ENCODE measurements at regions not wholly inside any gene's neighbourhood (a gene's known extent, or its start where the extent isn't known, plus 50 kb on each side); places are given as distances from the start of the nearest gene placed in this dataset.

DNA sequence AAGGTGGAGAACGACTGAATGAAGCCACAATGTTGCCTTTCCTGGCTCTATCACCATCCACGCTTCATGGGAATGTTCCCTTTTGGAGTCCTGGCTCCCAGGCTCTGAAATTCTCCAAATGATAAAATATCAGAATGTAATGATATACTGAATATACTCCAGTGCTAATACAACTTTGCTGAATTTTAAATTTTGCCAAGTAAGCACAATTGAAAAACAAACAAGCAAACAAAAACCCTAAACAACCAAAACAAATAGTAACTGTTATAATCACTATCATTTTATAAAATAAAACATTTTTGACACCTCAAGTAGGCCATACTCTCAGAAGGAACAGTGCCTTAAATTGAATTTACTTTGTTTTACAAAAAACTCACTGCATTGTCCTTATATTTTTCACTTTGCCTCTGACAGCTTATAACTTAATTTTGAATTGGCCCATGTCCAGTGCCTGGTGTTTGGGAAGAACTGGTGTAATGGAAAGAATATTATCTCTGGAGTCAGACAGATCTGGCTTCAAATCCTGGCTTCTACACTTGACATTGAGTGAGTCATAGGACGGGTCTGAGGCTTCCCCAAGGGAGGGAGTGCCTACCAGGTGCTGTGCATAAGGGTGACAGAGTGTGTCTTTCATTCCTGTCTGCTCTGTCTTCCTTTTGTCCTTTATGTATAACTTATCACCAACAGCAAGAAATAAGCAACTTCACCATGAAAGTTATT lies 698.3 kb downstream of the EPM2A start:
- DNase-seq, result no peak

DNA sequence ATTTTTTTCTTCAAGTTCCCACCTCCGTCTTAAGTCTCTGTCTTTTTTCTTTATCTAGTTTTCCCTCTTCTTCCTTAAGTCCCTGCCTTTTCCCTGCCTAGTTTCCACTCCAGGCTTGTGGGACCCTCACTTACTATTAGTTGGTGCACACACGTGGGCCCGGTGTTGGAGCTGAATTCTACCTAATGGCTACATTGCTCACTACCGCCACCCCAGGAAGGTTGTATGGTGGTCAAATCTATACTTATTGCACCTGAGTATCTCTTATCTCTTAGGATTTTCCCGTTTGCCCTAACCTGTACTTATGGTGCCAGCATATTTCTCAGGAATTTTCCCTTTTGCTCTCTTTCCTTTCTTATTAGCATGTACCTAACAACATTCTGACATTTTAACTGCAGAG lies 692.8 kb downstream of the EPM2A start:
- DNase-seq, result no peak

DNA sequence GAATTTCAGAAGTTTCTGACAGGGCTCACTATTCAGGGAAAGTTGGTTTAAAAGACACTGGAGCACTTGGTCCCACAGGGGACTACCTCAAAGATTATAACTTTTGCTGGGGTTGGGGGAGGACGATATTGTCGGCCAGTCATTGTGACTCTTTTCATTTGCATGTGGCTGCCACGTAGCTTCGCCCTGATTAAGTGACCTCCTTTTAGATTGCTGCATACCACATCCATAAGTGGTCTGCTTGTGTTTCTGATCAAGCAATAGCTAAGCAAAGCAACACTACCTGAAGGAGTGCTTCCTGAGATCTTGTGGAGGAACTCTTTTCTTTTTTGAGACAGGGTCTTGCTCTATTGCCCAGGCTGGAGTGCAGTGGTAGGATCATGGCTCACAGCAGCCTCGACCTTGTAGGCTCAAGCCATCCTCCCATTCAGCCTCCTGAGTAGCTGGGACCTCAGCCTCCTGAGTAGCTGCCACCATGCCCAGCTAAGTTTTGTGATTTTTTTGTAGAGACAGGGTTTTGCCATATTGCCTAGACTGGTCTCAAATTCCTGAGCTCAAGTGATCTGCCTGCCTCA lies 691.3 kb downstream of the EPM2A start:
- DNase-seq, result no peak

DNA sequence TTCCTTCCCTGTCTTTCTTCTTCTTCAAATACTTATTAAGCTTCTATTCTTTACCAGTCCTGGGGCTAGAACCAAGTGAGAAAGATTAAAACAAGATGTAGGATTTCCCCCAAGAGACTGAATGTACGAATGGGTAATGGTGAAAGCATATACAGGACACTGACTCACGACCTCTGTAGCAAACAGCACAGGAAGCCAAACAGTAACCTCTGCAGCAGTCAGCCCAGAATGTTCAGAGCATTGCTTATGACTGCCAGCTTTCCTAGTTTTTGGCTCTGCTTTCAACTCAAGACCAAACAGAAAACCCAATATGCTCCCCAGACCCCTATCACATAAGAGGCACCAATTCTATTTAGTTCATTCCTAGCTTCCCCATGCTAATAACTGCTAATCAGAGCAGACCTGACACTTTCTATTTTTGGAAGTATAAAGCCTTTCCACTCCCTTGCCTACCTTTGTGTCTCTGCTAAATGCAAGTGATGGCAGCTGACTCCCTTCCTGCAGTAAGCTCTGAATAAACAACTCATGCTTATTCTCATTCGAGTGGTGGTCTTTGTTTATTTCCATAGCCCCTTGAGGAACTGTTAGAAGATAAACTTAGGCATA lies 690.6 kb downstream of the EPM2A start:
- peak; percentile 3 to 53 for DNase-seq

DNA sequence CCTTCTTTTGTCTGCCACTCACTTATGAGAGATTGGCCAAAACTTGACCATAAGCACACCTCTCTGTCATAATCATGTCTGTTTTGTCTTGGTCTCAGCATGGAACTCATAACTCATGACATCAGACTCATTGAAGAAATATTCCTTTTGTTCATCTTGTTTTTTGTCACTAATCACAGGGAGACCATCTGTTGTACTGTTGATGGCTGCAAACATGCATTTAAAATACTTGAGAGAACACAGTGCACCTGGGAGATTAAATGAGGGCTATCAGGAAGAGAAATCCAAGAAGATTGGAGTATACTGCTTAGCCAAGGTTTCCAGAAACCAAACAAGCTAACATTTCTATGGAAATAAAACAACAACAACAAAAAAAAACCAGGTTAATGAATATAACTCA lies 689.7 kb downstream of the EPM2A start:
- DNase-seq, result peak; percentile 52 to 94

DNA sequence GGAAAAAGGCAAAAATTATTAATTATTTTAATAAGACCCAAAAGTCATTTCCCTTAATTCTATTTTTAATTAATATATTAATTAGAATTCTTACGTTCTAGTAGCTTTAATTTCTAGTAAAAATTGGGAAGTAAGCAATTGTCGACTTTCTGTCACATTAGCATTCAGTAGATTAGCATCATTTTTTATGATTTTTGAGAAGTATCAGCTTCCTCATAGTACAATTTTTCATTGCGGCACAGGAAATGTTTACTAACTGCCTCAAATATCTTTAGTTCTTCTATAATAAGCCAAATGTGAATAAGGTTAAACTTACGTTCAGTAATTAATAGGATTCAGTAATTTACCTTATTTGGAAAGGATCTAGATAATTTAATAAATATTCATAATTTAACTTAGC lies 687.4 kb downstream of the EPM2A start:
- no peak for DNase-seq

DNA sequence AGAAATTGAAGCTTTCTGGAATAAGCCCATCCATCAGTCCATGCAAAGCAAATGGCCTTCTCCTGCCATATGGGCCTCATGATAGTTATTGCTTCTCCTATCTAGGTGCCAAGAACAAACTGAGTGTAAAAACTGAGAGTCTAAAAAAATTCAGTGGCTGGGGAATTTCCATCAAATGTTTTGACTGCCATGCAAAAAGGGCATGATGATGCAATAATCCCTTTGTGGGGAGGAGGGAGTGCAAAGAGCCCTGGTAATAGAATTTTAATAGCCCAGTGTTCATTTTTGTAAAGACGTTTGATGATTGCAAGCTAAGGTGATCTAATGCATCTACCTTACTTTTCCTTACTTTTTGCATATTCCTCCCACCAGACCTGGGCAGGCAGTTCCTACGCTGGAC lies 683.7 kb downstream of the EPM2A start:
- no peak for DNase-seq

DNA sequence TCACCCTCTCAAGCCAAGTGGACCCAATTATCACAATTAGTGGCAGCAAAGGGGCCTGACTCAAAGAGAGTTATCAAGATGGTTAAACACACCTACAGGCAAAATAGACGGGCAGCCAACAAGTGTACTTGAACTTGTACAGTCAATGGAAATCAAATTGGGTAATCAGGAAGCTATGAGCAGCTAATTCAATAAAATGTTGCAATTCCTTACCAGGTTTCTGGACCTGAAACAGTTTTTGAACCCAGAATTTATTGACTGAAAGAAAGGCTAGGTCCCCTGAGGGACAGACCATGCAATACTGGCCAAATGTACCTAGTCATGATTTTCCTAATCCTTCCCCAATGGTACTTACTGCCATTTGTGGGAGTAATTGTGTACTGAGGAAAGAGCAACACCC lies 679.8 kb downstream of the EPM2A start:
- no peak for DNase-seq

DNA sequence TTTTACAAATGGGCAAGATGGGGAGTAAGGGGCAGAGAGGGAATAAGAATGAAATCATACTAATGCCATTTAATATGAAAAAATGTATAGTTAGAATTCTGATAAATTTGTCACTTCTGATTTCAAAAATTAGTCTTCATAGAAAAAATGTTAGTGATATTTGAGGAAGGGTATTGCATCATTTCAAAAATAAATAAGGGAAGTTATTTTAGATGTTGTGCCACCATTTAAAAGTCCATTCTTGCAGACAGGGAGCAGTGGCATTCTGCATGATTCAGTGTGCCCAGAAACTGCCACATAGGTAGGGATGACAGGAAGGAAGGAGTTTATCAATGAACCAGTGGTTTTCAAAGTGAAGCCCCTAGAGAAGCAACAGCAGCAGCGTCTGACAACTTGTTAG lies 674.6 kb downstream of the EPM2A start:
- no peak for DNase-seq

DNA sequence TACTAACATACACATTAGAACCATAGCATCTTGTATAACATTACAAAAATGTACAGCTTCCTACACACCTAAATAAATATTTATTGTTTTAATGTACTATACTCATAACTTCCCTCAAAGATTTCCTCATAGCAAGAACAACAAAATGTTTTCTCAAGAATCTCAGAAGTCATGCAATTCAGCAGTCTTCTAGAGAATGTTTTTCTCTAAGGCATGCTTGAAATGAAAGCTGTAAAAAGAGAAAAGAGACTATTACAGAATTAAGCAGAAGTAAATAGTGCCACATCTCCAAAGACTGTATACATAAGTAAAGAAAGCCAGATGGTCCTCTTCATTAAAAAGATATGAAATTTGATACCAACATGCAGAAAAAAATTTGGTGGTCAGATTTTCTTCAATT lies 672.2 kb downstream of the EPM2A start:
- DNase-seq, result peak in 1 of 2 experiments; percentile 70

DNA sequence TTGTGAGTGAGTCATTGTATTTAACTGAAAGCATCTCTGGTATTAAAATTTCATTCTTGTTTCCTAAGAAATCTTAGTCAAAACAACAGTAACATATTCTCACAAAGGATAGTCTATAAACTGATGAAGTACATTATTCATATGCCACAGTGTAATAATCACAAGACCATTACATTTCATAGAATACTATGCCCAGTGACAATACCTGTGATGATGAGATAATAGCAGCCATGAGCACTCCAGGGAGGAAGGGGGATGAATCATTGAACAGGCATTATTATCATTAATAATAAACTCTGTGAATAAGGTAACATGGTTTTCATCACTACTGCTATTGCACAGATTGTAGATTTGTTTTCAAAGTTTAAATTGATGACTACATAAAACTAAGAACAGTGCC lies 667.9 kb downstream of the EPM2A start:
- no peak for DNase-seq

DNA sequence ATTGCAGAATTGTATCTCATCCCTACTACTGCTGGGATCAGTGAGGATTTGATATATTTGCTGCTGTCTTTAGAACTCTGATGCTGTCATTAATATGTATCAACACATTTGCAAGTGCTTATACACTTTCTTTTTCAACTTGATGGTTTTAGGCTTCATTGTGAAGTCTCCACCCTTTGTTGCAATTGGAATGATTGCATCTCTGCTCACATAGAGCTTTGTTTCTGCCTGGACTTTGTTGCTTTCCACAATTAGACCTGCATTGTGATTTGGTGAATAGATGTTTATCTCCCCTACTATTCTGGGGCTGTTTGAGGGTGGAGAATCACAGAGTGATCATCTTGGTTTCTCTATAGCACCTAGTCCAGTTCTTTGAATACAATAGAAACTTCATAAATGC lies 666.7 kb downstream of the EPM2A start:
- no peak for DNase-seq

DNA sequence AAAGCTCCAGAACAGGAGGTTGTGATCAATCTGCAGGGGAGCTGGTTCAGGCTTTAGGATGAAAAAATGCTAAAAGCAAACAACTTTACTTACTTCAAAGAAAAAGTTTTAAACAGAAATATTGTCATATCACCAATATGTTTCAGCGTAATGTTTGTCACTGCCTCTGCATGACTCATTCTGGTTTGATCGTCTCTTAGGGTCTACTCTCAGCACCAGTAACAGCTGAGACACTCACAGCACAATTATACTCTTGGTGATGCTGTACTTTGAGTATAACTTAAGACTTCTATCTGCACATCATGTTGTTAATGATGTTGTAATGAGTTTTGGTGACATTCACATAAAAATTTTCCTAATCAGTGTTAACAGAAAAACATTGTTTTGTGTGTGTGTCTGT lies 665.4 kb downstream of the EPM2A start:
- DNase-seq, result no peak

DNA sequence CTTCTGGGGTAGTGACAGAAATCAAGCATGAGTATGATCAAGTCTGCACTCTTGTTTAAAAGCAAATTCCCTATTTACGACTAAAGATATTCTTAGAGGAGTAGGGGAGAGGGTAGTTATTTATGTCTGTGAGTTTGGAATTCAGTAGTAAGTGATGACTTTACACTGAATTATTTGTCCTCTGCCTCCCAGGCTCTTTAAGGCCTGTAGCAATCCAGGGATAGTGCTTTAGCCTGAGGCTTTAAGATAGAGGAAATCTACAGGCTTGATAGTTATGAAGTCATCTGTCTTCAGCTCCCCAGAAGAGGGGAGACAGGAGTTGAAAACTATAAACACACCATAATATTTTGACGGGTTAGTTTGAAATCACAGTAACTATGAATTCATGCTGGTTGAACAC lies 664.5 kb downstream of the EPM2A start:
- no peak for DNase-seq

DNA sequence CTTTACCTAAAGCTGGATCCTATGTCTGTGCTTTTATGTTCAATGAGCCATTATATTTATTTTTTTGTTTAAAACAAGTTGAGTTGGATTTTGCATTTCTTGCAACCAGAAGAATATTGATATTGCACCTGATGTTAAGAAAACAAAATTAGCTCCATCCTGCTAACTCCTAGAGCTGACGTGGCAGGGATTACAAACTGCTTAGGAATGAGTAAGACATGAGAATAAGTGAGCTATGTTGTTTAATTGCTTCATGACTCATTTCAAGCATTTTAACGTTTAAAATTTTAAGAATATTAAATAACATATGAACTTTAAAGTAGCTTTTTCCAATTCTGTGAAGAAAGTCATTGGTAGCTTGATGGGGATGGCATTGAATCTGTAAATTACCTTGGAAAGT lies 663.5 kb downstream of the EPM2A start:
- DNase-seq, result no peak

DNA sequence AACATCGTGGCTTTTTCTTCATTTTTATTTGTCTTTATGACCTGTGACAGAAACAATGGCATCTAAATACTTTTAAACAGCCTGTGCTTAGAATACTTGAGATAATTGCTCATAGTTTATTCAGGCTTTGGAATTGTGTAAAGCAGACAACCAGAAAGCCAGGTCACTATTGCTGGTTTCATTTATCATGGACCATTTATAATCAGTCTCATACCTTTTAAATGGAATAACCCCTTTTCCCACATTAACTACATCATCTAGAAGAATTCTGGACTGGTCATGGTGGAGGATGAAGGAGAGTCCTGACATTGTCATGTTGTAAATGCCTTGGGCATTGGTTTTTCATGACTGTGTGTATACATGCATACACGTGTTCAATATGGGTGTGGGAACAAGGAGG lies 661.5 kb downstream of the EPM2A start:
- DNase-seq, result no peak

DNA sequence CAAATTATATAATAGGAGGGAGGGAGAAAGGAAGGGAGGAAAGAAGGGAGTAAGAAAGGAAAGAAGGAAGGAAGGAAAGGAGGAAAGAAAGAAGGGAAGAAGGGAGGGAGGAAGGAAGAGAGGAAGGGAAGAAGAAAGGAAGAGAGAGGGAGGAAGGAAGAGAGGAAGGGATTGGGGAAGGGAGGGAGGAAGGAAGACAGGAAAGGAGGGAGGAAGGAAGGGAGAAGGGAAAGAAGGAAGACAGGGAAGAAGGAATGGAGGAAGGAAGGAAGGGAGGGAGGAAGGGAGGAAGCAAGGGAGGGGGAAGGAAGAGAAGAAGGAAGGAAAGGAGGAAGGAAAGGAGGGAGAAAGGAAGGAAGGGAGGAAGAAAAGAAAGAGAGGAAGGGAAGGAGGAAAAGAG lies 660.5 kb downstream of the EPM2A start:
- DNase-seq, result no peak

DNA sequence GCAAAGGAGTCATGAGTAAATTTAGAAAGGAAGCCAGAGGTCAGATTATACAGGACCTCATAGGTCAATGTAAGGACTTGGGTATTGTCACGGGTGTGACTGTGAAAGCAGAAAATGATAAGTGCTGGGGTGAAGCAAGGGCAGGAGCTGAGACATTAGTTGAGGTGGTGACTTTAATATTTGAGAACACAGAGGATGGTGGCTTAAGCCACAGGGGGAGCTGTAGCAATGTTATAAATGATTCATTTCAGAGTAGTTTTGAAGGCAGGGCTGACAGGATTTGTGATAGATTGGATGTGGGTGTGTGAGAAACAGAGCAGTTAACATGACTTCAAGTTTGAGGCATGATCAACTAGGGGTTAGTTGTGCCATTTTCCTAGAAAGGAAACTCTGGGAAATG lies 659.9 kb downstream of the EPM2A start:
- DNase-seq, result peak; percentile 2 to 16

DNA sequence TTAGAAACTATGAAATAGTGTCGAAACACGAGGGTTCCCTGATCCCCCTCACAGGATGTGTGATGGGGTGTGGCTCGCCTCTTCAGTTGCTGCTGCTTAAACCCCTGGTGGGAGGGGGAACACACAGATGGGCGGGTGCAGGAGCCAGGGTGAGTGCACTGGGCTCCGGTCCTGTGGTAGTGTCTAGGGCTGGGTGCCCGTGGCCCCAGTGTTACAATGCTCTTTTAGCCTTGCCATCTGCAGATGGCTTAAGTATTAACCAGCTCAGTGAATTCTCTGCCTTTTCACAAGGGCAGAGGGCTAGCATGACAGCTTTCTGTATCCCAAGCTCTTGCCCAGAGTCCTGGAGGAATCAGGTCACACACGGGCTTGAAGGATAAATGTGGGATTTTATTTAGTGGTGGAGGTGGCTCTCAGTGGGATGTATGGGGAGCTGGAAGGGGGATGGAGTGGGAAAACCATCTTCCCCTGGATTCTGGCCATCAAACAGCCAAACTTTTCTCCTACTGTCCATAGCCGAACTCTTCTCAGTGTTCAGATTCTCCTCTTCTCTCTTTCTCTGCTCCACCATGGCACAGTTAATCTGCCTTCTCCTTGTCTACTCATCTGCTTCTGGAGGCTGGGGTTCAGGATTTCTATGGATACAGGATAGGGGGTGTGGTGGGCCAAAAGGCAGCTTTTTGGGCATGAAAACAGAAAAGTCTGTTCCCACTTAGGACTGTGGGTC lies 659.0 kb downstream of the EPM2A start:
- DNase-seq, result peak in 1 of 2 experiments; percentile 62

DNA sequence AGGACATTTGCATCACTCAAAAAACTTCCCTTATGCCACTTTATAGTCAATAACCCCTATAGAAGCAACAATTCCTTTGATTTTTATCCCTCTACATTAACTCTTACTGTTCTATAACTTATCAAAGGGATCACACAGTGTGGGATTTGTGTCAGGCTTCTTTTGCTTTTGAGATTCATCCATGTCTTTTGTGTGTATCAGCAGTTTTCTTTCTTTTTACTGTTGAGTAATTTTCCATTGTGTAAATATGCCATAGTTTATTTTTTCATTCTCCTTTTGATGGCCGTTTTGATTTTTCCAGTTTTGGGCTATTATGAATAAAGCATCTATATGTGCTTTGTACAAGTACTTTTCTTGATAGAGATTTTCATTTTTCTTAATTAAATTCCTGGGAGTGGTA lies 657.9 kb downstream of the EPM2A start:
- DNase-seq, result no peak

DNA sequence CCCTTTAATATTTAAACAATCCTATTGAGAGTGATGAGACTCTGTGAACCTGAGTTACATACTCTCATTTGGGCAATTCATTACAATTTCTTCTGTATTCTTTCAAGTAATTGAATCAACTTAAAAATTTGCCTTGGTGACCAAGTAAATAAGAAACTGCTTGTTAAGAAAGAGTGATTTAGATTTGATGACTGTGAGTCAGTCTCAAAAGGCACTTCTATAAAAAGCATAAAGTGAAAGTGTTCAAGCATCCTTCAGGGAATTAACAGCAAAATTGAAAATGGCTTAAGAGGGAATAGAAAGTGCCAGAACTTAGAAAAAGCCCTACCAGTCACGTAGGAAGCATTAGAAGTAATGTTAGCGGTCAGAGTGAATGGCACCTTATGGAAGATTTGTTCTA lies 654.7 kb downstream of the EPM2A start:
- no peak for DNase-seq

DNA sequence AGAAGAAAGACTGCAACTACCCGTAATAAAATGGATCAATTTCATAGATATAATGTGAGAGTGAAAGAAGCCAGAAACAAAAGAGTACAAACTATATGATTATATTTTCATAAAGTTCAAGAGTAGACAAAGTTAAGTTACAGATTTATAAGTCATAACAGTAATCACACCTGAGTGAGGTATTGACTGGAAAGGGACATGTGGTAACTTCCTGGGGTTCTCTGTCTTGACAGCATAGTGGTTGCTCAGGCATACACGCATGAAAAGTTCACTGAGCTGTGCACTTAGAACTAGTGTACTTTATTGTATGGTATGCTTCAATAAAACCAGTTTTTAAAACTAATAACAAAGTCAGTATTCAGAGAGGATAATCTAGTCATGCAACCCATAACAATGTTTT lies 653.6 kb downstream of the EPM2A start:
- DNase-seq, result no peak

DNA sequence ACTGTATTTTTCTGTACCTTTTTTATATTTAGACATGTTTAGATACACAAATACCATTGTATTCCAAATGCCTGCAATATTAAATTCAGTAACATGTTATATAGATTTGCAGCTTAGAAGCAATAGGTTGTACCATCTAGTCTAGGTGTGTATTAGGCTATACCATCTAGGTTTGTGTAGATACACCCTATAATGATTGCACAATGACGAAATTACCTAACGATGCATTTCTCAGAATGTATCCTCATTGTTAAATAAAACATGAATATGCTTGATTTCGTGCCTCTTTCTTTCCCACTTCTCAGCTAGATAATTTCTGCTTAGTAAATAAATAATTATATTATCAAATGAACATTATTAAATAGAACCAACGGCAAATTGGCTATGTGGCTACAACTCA lies 653.0 kb downstream of the EPM2A start:
- no peak for DNase-seq

DNA sequence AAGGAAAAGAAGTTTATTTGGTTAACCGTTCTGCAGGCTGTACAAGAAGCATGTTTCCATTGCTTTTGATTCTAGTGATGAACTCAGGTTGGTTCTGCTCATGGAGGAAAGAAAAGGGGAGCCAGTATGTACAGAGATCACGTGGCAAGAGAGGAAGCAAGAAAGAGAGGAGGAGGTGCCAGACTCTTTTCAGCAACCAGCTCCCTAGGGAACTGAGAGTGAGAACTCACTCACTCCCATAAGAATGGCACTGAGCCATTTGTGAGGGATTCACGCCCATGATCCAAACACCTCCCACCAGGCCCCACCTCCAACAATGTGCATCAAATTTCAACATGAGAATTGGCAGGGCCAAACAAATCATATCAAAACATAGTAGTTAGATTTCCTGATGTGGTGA lies 649.1 kb downstream of the EPM2A start:
- DNase-seq, result peak; percentile 9 to 54
